HG03342 (cell line): ENCODE measurements at regions not wholly inside any gene's neighbourhood (a gene's known extent, or its start where the extent isn't known, plus 50 kb on each side); places are given as distances from the start of the nearest gene placed in this dataset.

Experiments
- ATAC-seq: cut with Tn5 transposase; IDR thresholded peaks from one replicate; pipeline ENCODE4 v1.9.1; 2021; ENCODE audit warnings: mild to moderate bottlenecking, moderate library complexity; ENCODE audit not compliant: unreplicated experiment

- ATAC-seq, result peak; percentile 89
These were observed 50.7 kb upstream of the SLC30A5 start for GRCh38 chr5:69042915-69043654.

GRCh38 chr5:69043655-69043996 is 50.2 kb upstream of the SLC30A5 start:
- no peak for ATAC-seq
